KMS-11 (cell line): ENCODE measurements at regions not wholly inside any gene's neighbourhood (a gene's known extent, or its start where the extent isn't known, plus 50 kb on each side); places are given as distances from the start of the nearest gene placed in this dataset.

Experiments used
- H2AFZ ChIP-seq: fragments of 200-600 bp; sonication (generic); 2 replicates; pipeline ENCODE4 v1.6.1; 2016; ENCODE audit warnings: antibody characterized with exemption, mixed run types, low read depth
- H3K27ac ChIP-seq: fragments of 200-600 bp; sonication (generic); 2 replicates; pipeline ENCODE4 v1.6.1; 2016; ENCODE audit warnings: mild to moderate bottlenecking, mixed run types
- H3K27me3 ChIP-seq: fragments of 200-600 bp; sonication (generic); 2 replicates; pipeline ENCODE4 v1.6.1; 2017; ENCODE audit warnings: mild to moderate bottlenecking, low read depth, mixed run types, moderate library complexity; ENCODE audit not compliant: insufficient read depth
- H3K36me3 ChIP-seq: fragments of 200-600 bp; sonication (generic); 2 replicates; pipeline ENCODE4 v1.6.1; 2017; ENCODE audit warnings: mild to moderate bottlenecking, mixed run types; ENCODE audit not compliant: insufficient read depth
- H3K4me1 ChIP-seq: fragments of 200-600 bp; sonication (generic); 2 replicates; pipeline ENCODE4 v1.6.1; 2016; ENCODE audit warnings: mild to moderate bottlenecking, low read depth, mixed run types; ENCODE audit not compliant: poor library complexity, severe bottlenecking
- H3K4me2 ChIP-seq: fragments of 200-600 bp; sonication (generic); 2 replicates; pipeline ENCODE4 v1.7.0; 2016; ENCODE audit warnings: mild to moderate bottlenecking, mixed run types
- H3K4me3 ChIP-seq: fragments of 200-600 bp; sonication (generic); IDR thresholded peaks from 2 replicates; pipeline ENCODE4 v1.6.1; 2017; ENCODE audit warnings: low read depth, low read length, mixed read lengths; ENCODE audit not compliant: insufficient read depth
- H3K79me2 ChIP-seq: fragments of 200-600 bp; sonication (generic); 2 replicates; pipeline ENCODE4 v1.6.1; 2016; ENCODE audit warnings: low read depth, mixed run types; ENCODE audit not compliant: insufficient read depth
- H3K9ac ChIP-seq: fragments of 200-600 bp; sonication (generic); 2 replicates; pipeline ENCODE4 v1.6.1; 2016; ENCODE audit warnings: mild to moderate bottlenecking, mixed run types
- H4K20me1 ChIP-seq: fragments of 200-600 bp; sonication (generic); 2 replicates; pipeline ENCODE4 v1.6.1; 2016; ENCODE audit warnings: mild to moderate bottlenecking, mixed run types; ENCODE audit not compliant: insufficient read depth
- CTCF ChIP-seq: fragments of 200-600 bp; sonication (generic); conservative IDR thresholded peaks from 2 replicates; pipeline ENCODE4 v1.6.1; 2017; ENCODE audit warnings: low read depth, mild to moderate bottlenecking, antibody characterized with exemption, low read length, moderate library complexity, mixed read lengths

- Histone ChIP-seq H3K27me3 (no peaks in the 10 kb centered on the region), H3K36me3 (no peaks in the 10 kb centered on the region), H3K4me1 (no peaks in the 10 kb centered on the region), H2AFZ (no peak overlapping the region), H3K4me2 (no peak overlapping the region), H3K9ac (no peak overlapping the region), H3K27ac (no peak overlapping the region), H4K20me1 (no peaks in the 10 kb centered on the region), H3K79me2 (no peaks in the 10 kb centered on the region), H3K4me3 (no peak overlapping the region)
- TF ChIP-seq CTCF = no peak
Observed at GRCh38 chr5:12703254-12703653, 799.0 kb upstream of the CTNND2 start.

- H4K20me1 ChIP-seq = no peaks in the 10 kb centered on the region
- no peaks in the 10 kb centered on the region for H3K4me1 ChIP-seq
- no peak overlapping the region for H3K9ac ChIP-seq
- H3K27me3 ChIP-seq = no peaks in the 10 kb centered on the region
- H3K4me2 ChIP-seq = no peak overlapping the region
- H3K79me2 ChIP-seq = no peaks in the 10 kb centered on the region
- TF ChIP-seq CTCF = no peak
- H3K36me3 ChIP-seq = no peaks in the 10 kb centered on the region
- no peak overlapping the region for H2AFZ ChIP-seq
- no peak overlapping the region for H3K27ac ChIP-seq
- H3K4me3 ChIP-seq = no peak overlapping the region
Observed at GRCh38 chr5:12695651-12696050, 791.4 kb upstream of the CTNND2 start.

GRCh38 chr5:12691330-12691729, 787.1 kb upstream of the CTNND2 start:
- Histone ChIP-seq H3K4me1 (no peaks in the 10 kb centered on the region), H2AFZ (no peak overlapping the region), H3K79me2 (no peaks in the 10 kb centered on the region), H3K27me3 (no peaks in the 10 kb centered on the region), H3K4me2 (no peak overlapping the region), H3K4me3 (no peak overlapping the region), H3K27ac (no peak overlapping the region), H3K36me3 (no peaks in the 10 kb centered on the region), H4K20me1 (no peaks in the 10 kb centered on the region), H3K9ac (no peak overlapping the region)
- no peak for TF ChIP-seq CTCF

- Histone ChIP-seq H4K20me1 (no peaks in the 10 kb centered on the region), H3K79me2 (no peaks in the 10 kb centered on the region), H3K9ac (no peak overlapping the region), H3K27ac (no peak overlapping the region), H3K4me1 (no peaks in the 10 kb centered on the region), H3K4me2 (no peak overlapping the region), H3K36me3 (no peaks in the 10 kb centered on the region), H3K27me3 (no peaks in the 10 kb centered on the region), H3K4me3 (no peak overlapping the region), H2AFZ (no peak overlapping the region)
- TF ChIP-seq CTCF = no peak
Observed at GRCh38 chr5:12690361-12690760, 786.1 kb upstream of the CTNND2 start.

- no peaks in the 10 kb centered on the region for H4K20me1 ChIP-seq
- no peak overlapping the region for H3K4me2 ChIP-seq
Observed at GRCh38 chr5:12683249-12683648, 779.0 kb upstream of the CTNND2 start.

More at GRCh38 chr5:12683249-12683648, 779.0 kb upstream of the CTNND2 start:
- H2AFZ ChIP-seq = no peak overlapping the region
- H3K27ac ChIP-seq = no peak overlapping the region
- no peaks in the 10 kb centered on the region for H3K27me3 ChIP-seq
- no peak overlapping the region for H3K4me3 ChIP-seq
- H3K9ac ChIP-seq = no peak overlapping the region
- no peaks in the 10 kb centered on the region for H3K79me2 ChIP-seq
- H3K36me3 ChIP-seq = no peaks in the 10 kb centered on the region
- TF ChIP-seq CTCF = no peak
- no peaks in the 10 kb centered on the region for H3K4me1 ChIP-seq
